Panc1 (cell line): ENCODE measurements at regions not wholly inside any gene's neighbourhood (a gene's known extent, or its start where the extent isn't known, plus 50 kb on each side); places are given as distances from the start of the nearest gene placed in this dataset.

ENCODE experiments used
- ATAC-seq: fragments of 200-7000 bp; cut with Tn5 transposase; 2 replicates; pipeline ENCODE4 v1.9.1; 2020; ENCODE audit warnings: mild to moderate bottlenecking, moderate library complexity
- BruUV-seq: library from RNA; stranded (reverse); fragments of 400-500 nt; replicated peaks from 2 replicates; lab custom pipeline; 2021; lab: Mats Ljungman, UMichigan
- CTCF ChIA-PET: fragments of 300-600 bp; sonication (Branson Sonifier 250); formaldehyde crosslinking; loops from one replicate; lab custom pipeline; 2022; ENCODE audit warnings: antibody characterized with exemption; lab: Charles Lee
- POLR2A ChIA-PET: fragments of 300-600 bp; sonication (Branson Sonifier 250); formaldehyde crosslinking; loops from one replicate; lab custom pipeline; 2022; ENCODE audit warnings: antibody characterized with exemption; lab: Charles Lee
- DNase-seq: peaks from one replicate; pipeline ENCODE4 v3.0.0-alpha.2; 2010; ENCODE audit warnings: low read depth, low spot score
- H3K27ac ChIP-seq: 2 replicates; pipeline ENCODE4 v1.5.1; 2011; ENCODE audit warnings: mild to moderate bottlenecking, low read length, inconsistent platforms
- H3K27me3 ChIP-seq: fragments of 200-500 bp; sonication (Bioruptor generic); 2 replicates; pipeline ENCODE4 v1.6.0; 2014; ENCODE audit warnings: low read length, inconsistent platforms; ENCODE audit not compliant: control insufficient read depth, insufficient read depth
- H3K36me3 ChIP-seq: fragments of 200-500 bp; sonication (Bioruptor generic); 2 replicates; pipeline ENCODE4 v1.5.1; 2014; ENCODE audit warnings: inconsistent platforms, mild to moderate bottlenecking, low read length, moderate library complexity; ENCODE audit not compliant: control insufficient read depth, insufficient read depth
- H3K4me1 ChIP-seq: 2 replicates; pipeline ENCODE4 v1.5.1; 2011; ENCODE audit warnings: inconsistent platforms, mild to moderate bottlenecking, low read length, moderate library complexity; ENCODE audit not compliant: control insufficient read depth, insufficient read depth
- H3K4me3 ChIP-seq, 2 experiments: 2 replicates each; pipeline ENCODE4 v1.5.1; 2011 to 2012; ENCODE audit warnings: low read depth in 2 of 2, low read length in 2 of 2, mild to moderate bottlenecking in 2 of 2, inconsistent platforms in 1 of 2, moderate library complexity in 1 of 2
- H3K9me3 ChIP-seq: fragments of 200-500 bp; sonication (Bioruptor generic); 2 replicates; pipeline ENCODE4 v1.5.1; 2014; ENCODE audit warnings: low read depth, mild to moderate bottlenecking, inconsistent platforms, low read length, moderate library complexity; ENCODE audit not compliant: control insufficient read depth, insufficient read depth
- CTCF ChIP-seq: fragments of 450-650 bp; IDR thresholded peaks from 2 replicates; pipeline ENCODE4 v1.5.1; 2017; ENCODE audit warnings: mild to moderate bottlenecking
- POLR2AphosphoS5 ChIP-seq: IDR thresholded peaks from 2 replicates; pipeline ENCODE4 v1.6.1; 2012; ENCODE audit warnings: mild to moderate bottlenecking, low read depth, low read length, moderate library complexity
- REST ChIP-seq, 2 experiments: IDR thresholded peaks; 2 replicates each; pipeline ENCODE4 v1.6.1; 2011 to 2012; ENCODE audit warnings: low read depth in 2 of 2, control low read depth in 1 of 2, low read length in 1 of 2, mild to moderate bottlenecking in 1 of 2, moderate library complexity in 1 of 2; ENCODE audit not compliant: insufficient read depth in 1 of 2
- SIN3A ChIP-seq: IDR thresholded peaks from 2 replicates; pipeline ENCODE4 v1.6.1; 2012; ENCODE audit warnings: low read depth, mild to moderate bottlenecking, low read length, moderate library complexity, borderline replicate concordance; ENCODE audit not compliant: insufficient read depth
- TCF7L2 ChIP-seq: IDR thresholded peaks from 2 replicates; pipeline ENCODE4 v1.6.1; 2011; ENCODE audit warnings: mild to moderate bottlenecking, low read depth, low read length, inconsistent platforms
- in situ Hi-C: cut with HindIII; loops from 2 replicates; pipeline ENCODE4 v1.10.0; 2016; ENCODE audit warnings: low sequenced_read_pairs, low pct_unique_long_range_greater_than_20kb
- intact Hi-C: fragments of 100-400 bp; cut with micrococcal nuclease; formaldehyde crosslinking; loops from one replicate; pipeline ENCODE4 v1.10.0; 2022; ENCODE audit not compliant: unreplicated experiment

GRCh38 chr5:21125238-21125983 lies 1137.4 kb upstream of the CDH18 start:
- intact Hi-C loops: no loop called here
- POLR2A ChIA-PET: no interaction called here
- in situ Hi-C loops: no loop called here
- DNase-seq (no peak), ATAC-seq (no peak)
- CTCF ChIA-PET: no interaction called here
- Histone ChIP-seq H3K27me3 (no peaks in the 10 kb centered on the region), H3K36me3 (no peaks in the 10 kb centered on the region), H3K4me3 (no peak overlapping the region), H3K4me1 (no peaks in the 10 kb centered on the region), H3K27ac (no peak overlapping the region), H3K9me3 (no peaks in the 10 kb centered on the region)
- no TSS peak for BruUV-seq
- TF ChIP-seq TCF7L2 (no peak), POLR2AphosphoS5 (no peak), SIN3A (no peak), REST (IDR thresholded peaks at IDR 0.05; ENCODE audit: insufficient read depth in 1 of 2, low read depth in 2 of 2, low read length in 1 of 2) (no peak), CTCF (no peak)

- no peak overlapping the region for H3K4me3 ChIP-seq
- POLR2A ChIA-PET: no interaction called here
- H3K27me3 ChIP-seq: no peaks in the 10 kb centered on the region
- intact Hi-C loops: no loop called here
- no peaks in the 10 kb centered on the region for H3K4me1 ChIP-seq
- DNase-seq (no peak), ATAC-seq (no peak)
- H3K9me3 ChIP-seq: no peaks in the 10 kb centered on the region
- in situ Hi-C loops: no loop called here
- no peaks in the 10 kb centered on the region for H3K36me3 ChIP-seq
- no peak overlapping the region for H3K27ac ChIP-seq
- BruUV-seq: no TSS peak
- CTCF ChIA-PET: no interaction called here
- TF ChIP-seq POLR2AphosphoS5 (no peak), REST (IDR thresholded peaks at IDR 0.05; ENCODE audit: insufficient read depth in 1 of 2, low read depth in 2 of 2, low read length in 1 of 2) (no peak), SIN3A (no peak), CTCF (no peak), TCF7L2 (no peak)
Observed at GRCh38 chr5:21121213-21121612, 1133.2 kb upstream of the CDH18 start.
